GM18519 (cell line): ENCODE measurements at regions not wholly inside any gene's neighbourhood (a gene's known extent, or its start where the extent isn't known, plus 50 kb on each side); places are given as distances from the start of the nearest gene placed in this dataset.
"Not testable (repeated sequence)": the region's sequence is repeated elsewhere in the genome, so short reads cannot be mapped to it uniquely, and the experiment has no call there.

Experiments used
- ATAC-seq: cut with Tn5 transposase; IDR thresholded peaks from one replicate; pipeline ENCODE4 v1.9.1; 2021; ENCODE audit warnings: mild to moderate bottlenecking, moderate library complexity; ENCODE audit not compliant: unreplicated experiment, low FRiP score

GRCh38 chr4:114085611-114086345 lies 106.3 kb upstream of the ARSJ start:
- ATAC-seq: no peak

- no peak for ATAC-seq
These were observed 108.3 kb upstream of the ARSJ start for GRCh38 chr4:114087596-114088230.

GRCh38 chr4:114088481-114088880 lies 109.0 kb upstream of the ARSJ start:
- ATAC-seq: no peak

- ATAC-seq: no peak
These were observed 112.1 kb upstream of the ARSJ start for GRCh38 chr4:114091546-114091945.

- ATAC-seq: no peak
These were observed 113.8 kb upstream of the ARSJ start for GRCh38 chr4:114093221-114093715.

- ATAC-seq: no peak
These were observed 121.0 kb upstream of the ARSJ start for GRCh38 chr4:114100288-114101031.

GRCh38 chr4:114103908-114104307 lies 124.5 kb upstream of the ARSJ start:
- ATAC-seq: peak; percentile 41

- peak; percentile 52 for ATAC-seq
These were observed 129.4 kb upstream of the ARSJ start for GRCh38 chr4:114108869-114109268.

GRCh38 chr4:114109776-114110175 lies 130.3 kb upstream of the ARSJ start:
- ATAC-seq: no peak

GRCh38 chr4:114115526-114115925 lies 136.1 kb upstream of the ARSJ start:
- no peak for ATAC-seq

GRCh38 chr4:114116861-114117260 lies 137.4 kb upstream of the ARSJ start:
- no peak for ATAC-seq

- ATAC-seq: no peak
These were observed 141.8 kb upstream of the ARSJ start for GRCh38 chr4:114121221-114121620.

GRCh38 chr4:114132199-114132598 lies 152.8 kb upstream of the ARSJ start:
- ATAC-seq: no peak

GRCh38 chr4:114132830-114133229 lies 153.4 kb upstream of the ARSJ start:
- peak; percentile 91 for ATAC-seq

- no peak for ATAC-seq
These were observed 156.6 kb upstream of the ARSJ start for GRCh38 chr4:114136069-114136468.

- no peak for ATAC-seq
These were observed 158.5 kb upstream of the ARSJ start for GRCh38 chr4:114137984-114138383.

GRCh38 chr4:114146947-114147618 lies 167.6 kb upstream of the ARSJ start:
- no peak for ATAC-seq

- ATAC-seq: not testable (repeated sequence)
These were observed 168.3 kb upstream of the ARSJ start for GRCh38 chr4:114147619-114148208.

GRCh38 chr4:114148372-114149070 lies 169.1 kb upstream of the ARSJ start:
- ATAC-seq: not testable (repeated sequence)

- ATAC-seq: no peak
These were observed 176.9 kb upstream of the ARSJ start for GRCh38 chr4:114156371-114156770.
